ENCODE measurements at regions not wholly inside any gene's neighbourhood (a gene's known extent, or its start where the extent isn't known, plus 50 kb on each side); places are given as distances from the start of the nearest gene placed in this dataset.
"Not testable (repeated sequence)": the region's sequence is repeated elsewhere in the genome, so short reads cannot be mapped to it uniquely, and the experiment has no call there.

- DNase-seq (ENCODE audit: low read depth) = no peak
Observed at GRCh38 chr2:11995456-11995855, 249.0 kb downstream of the LPIN1 start.

- DNase-seq (ENCODE audit: low read depth) = no peak
Observed at GRCh38 chr2:11996618-11997017, 250.2 kb downstream of the LPIN1 start.

GRCh38 chr2:11997142-11997541 is 250.7 kb downstream of the LPIN1 start:
- no peak for DNase-seq (ENCODE audit: low read depth)

- no peak for DNase-seq (ENCODE audit: low read depth)
Observed at GRCh38 chr2:11998218-11998617, 251.8 kb downstream of the LPIN1 start.

GRCh38 chr2:11998626-11999378 is 252.4 kb downstream of the LPIN1 start:
- no peak for DNase-seq (ENCODE audit: low read depth)

GRCh38 chr2:12001621-12002020 is 255.2 kb downstream of the LPIN1 start:
- DNase-seq (ENCODE audit: low read depth) = no peak

- DNase-seq (ENCODE audit: low read depth) = no peak
Observed at GRCh38 chr2:12002215-12002614, 255.8 kb downstream of the LPIN1 start.

GRCh38 chr2:12004713-12005112 is 258.3 kb downstream of the LPIN1 start:
- DNase-seq (ENCODE audit: low read depth) = no peak

- DNase-seq (ENCODE audit: low read depth) = peak; percentile 64
Observed at GRCh38 chr2:12005886-12006681, 259.7 kb downstream of the LPIN1 start.

- no peak for DNase-seq (ENCODE audit: low read depth)
Observed at GRCh38 chr2:12006850-12007249, 260.4 kb downstream of the LPIN1 start.

GRCh38 chr2:12007282-12007681 is 260.9 kb downstream of the LPIN1 start:
- no peak for DNase-seq (ENCODE audit: low read depth)

- DNase-seq (ENCODE audit: low read depth) = no peak
Observed at GRCh38 chr2:12008425-12009061, 262.1 kb downstream of the LPIN1 start.

GRCh38 chr2:12009323-12009905 is 263.0 kb downstream of the LPIN1 start:
- no peak for DNase-seq (ENCODE audit: low read depth)

- no peak for DNase-seq (ENCODE audit: low read depth)
Observed at GRCh38 chr2:12010059-12010458, 263.6 kb downstream of the LPIN1 start.

- no peak for DNase-seq (ENCODE audit: low read depth)
Observed at GRCh38 chr2:12010779-12011178, 264.3 kb downstream of the LPIN1 start.

GRCh38 chr2:12014088-12014960 is 267.9 kb downstream of the LPIN1 start:
- no peak for DNase-seq (ENCODE audit: low read depth)

GRCh38 chr2:12017499-12018157 is 271.2 kb downstream of the LPIN1 start:
- DNase-seq (ENCODE audit: low read depth) = no peak

GRCh38 chr2:12018726-12019125 is 272.3 kb downstream of the LPIN1 start:
- not testable (repeated sequence) for DNase-seq (ENCODE audit: low read depth)

GRCh38 chr2:12020833-12021469 is 274.5 kb downstream of the LPIN1 start:
- DNase-seq (ENCODE audit: low read depth) = no peak

GRCh38 chr2:12024197-12024907 is 277.9 kb downstream of the LPIN1 start:
- DNase-seq (ENCODE audit: low read depth) = not testable (repeated sequence)
